ENCODE measurements at regions not wholly inside any gene's neighbourhood (a gene's known extent, or its start where the extent isn't known, plus 50 kb on each side); places are given as distances from the start of the nearest gene placed in this dataset.

DNA sequence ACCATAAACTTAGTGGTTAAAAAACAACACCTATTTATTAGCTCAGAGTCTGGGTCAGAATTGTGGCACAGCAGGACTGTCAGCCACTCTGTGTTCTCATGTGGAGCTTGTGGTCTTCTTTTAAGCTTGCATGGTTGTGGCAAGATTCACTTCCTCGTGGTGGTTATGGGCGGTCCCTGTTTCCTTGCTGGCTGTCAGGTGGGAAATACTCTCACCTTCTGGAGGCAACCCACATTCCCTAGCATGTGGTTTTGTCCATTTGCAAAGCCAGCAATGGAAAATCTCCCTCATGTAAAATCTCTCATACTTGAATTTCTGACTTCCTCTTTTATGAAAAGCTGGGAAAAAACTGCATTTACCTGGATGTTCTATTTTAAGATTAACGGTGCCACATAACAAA lies 229.8 kb downstream of the ALX1 start:
- no peak for DNase-seq

DNA sequence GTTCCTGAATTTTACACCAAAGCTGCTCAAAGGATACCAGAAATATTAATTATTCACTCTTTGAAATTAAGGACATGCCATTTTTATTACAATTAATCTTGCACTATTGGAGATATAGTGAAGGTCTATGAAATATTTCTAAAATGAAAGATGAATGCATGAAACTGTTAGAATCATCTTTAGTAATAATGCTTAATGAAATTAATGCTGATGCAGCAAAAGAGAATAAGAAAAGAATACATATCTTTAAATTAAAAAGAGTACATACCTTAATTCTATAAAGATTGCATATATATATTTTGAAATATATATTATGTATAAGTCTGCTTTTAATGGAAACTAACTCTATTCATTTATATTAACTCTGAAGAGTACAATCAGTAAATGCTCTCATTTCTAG lies 236.0 kb downstream of the ALX1 start:
- DNase-seq: no peak

DNA sequence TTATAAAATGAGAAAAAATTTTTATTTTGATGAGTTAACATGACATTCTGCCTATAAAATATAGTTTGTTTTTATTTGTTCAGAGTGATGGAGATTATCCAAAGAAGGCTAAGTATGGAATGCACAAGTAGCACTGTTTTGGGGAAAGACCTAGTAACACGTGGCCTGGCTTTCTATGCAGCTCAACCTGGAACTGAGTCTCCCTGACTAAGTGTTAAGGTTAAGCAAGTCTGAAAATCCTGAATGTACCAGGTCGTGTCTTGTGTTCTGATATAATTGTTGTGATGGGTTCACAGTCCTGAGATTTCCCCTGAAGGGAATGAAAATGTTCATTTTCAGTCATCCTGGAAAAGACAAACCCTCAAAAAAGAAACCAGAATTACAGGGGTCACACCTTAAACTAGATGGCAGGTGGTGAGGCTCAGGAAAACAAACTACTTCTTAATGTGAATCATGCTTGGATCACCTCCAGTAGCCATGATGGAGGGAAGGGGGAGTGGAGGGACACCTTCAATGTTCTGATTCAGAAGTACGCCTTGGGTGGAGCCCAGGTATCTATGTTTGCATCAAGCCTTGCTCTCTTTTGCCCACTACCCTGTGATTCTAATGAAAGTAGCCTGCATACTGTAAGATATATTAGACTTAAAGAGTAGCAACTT lies 236.8 kb downstream of the ALX1 start:
- DNase-seq: no peak

DNA sequence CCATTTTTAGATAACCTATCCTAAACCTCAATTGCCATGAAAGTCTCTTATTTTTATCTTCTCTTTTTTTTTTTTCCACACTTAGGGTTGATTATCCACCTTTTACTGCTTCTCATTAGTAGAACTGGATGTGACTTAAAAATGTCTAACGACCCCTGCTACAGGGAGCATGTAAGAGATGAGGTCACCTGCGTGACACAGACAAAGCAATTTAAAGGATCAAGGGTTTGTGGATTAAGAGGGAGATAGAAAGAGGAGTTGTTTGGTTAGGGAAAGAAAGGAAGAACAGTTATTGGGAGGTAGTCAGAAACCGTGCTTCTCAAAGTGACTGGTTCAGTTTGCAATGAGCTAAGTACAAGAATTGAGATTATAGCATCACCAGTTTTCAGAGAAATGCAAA lies 239.1 kb downstream of the ALX1 start:
- DNase-seq: no peak

DNA sequence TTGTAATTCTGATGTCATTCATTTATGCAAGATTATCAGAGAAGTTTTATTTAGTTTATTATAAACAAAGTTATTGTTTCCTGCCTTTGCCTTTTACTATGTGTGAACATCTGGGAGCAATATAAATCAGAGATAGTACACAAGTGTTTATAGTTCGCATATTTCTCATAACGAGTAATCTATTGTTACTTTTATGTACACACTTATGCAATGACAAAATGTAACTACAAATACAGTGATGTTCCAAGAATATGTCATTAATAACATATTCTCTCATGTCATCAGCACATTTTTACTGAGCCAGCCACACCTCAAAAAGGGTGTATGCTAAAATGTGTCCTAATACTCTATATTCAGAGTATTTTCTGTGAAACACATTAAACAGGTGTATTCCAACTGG lies 243.2 kb downstream of the ALX1 start:
- no peak for DNase-seq

DNA sequence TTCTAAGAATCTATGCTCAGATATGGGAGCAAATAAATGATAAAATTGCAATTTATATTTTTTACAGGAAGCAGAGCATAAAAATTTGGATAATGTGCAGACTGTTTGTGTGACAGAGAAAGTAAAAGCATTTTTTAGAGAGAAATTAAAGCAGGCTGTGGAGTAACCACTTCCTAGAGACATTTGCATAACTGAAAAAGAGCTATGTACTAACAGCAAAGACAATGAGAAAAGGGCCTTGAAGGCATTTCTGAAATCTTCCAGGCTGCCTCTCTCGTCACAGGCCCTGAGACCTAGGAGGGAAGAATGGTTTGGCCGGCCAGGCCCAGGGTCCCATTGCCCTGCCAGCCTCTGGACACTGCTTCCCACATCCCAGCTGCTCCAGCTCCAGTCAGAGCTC lies 247.2 kb downstream of the ALX1 start:
- no peak for DNase-seq

DNA sequence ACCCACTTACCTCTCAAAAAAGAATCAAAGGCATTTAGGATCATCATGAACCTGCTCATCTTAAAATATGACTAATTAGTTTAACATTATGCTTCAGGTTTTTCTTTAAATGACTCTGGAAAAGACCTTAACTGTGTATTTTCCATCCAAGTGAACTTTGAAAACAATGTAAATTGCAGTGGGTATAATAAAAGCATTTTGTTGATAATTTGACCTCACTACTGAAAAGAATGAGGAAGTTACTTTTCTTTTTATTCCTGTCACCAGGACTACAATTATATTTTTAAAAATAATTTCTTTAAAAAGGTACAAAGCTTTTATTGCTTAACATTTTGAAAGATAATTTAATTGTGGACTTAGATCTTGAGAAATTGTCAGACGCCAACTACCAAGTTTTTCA lies 249.9 kb downstream of the ALX1 start:
- DNase-seq: no peak

DNA sequence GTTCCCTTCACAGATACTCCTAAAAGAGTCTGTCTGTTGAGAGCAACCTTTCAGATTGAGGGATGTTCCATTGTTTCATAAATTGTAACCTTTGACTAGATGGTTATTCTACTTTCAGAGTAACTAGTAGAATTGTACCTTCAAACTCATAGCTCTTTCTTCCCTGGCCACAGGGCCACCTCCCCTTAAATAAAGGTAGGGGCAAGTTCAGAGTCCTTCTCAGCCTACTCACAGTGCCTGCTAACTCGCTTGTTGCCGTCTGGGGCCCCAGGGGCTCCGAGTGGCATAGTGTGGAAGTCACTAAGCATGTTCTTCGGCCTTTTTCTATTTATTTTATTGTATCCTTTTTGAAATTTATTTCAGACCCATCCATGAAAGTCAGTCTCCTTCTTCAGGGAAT lies 250.4 kb downstream of the ALX1 start:
- DNase-seq: no peak

DNA sequence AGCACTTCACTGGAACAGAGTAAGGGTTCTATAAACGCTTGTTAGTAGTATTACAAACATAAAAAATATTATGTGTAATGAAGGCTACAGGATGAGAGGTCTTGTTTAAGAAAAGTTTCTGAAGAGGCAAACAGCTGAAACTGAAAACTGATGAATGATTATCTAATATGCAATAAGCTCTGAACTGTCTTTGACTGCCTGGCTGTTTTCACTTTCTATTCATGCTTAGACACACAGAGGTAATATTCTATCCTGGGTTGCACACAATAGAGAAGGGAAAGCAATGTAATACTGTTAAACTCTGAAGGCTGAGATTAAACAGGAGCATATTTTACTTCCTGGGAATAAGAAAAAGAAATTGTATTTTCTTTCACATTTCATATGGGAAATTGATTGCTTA lies 251.3 kb downstream of the ALX1 start:
- DNase-seq: no peak

DNA sequence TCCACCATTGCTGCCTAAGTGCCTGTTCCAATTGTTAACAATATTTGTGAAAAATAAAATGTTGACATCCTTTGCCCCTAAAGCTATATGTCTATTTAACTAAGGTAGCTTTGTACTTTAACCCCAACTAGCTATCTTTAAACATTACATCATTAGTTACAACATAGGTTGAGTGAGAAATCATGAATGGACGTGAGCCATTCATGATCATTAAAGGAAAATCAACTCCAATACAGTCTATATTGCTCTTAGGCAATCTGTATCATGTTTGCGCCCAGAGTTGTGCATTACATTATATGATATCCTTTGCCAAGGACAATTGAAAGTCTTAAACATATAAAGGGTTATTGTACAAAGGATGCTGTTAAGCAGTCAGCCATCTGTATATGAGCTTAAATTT lies 269.6 kb downstream of the ALX1 start:
- DNase-seq: no peak

DNA sequence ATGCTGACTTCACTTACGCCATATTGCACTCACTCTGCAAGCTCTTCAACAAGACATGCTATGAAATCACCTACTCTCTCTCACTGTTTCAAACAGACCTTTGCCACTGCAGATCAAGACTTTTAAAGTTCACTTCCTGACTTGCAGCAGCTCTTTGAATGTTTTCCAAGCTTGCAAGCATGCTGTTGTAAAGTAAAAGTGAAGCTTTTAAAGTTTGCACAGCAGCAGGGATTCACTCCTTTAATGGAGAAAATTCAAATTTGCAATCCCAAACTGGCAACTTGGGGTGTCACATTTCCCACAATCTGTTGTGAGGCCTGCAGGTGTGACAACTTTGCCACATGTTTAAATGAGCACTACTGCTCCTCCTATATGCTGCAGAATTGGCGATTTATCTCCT lies 270.9 kb downstream of the ALX1 start:
- DNase-seq: no peak

DNA sequence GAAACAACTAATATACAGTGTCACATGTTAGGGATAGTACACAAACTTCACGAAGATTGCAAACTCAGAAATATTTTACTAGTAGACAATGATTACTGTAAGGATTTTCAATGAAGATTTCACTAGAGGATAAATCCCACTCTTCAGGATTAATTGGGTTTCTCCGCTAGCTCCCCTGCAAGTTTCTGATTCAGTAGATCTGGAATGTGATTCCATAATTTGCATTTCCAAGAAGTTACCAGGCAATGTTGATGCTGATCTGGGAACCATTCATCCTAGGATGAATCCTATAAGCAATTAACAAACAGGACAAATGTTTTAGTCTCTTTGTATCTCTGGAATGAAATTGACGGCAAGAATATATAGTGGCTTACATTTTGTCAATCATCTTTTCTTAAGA lies 272.4 kb downstream of the ALX1 start:
- DNase-seq: no peak

DNA sequence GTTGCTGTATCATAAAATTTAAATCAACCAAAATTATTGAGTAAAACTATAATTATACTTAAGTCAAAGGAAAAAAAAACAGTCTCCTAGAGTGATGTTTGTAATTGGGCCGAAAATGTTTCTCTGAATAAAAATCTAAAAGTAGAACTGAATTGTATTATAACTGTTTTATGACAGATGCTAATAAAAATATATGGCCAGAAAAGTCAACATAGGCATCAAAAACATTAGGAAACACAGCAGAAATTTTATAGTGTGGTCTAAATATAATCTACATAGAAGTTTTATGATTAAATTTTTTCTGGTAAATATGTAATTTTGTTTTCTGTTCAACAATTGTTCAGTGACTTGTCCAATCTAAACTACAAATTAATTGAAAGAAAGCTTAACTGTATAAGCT lies 277.8 kb downstream of the ALX1 start:
- no peak for DNase-seq

DNA sequence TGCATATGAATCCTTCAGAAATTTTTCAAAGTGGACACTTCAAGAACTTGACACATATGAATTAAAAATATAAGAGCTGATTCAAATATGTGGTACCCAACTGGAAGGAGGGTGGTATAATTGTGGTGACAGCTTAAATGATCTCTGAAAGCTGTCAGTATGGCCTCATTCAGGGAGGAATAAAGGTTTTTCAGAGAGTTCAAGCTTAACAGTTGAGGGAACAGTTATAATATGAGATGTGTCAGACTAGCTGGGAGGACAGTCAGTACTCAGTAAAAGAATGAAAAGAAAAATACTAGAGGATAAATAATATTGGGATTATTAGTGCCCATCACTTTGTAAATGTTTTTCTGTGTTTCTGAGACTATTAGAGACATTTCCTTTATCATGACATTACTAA lies 277.5 kb downstream of the RASSF9 start:
- no peak for DNase-seq

DNA sequence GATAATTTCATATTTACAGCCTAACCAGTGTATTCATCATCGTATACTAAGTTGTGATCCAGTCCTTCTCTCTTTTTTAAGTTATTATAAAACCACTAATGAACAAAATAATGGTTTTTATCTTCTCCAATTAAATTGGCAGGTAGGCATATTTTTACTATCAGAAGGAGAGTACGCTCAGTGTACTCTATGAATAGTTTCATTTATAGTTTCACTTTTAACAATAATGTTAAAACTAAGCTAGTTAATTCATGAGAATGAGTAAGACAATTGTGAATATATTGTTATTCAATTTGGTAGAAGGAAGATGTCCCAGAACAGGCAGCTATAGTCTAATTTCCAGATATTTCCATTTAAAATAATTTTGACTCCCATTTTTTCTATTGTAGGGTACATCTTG lies 277.1 kb downstream of the RASSF9 start:
- DNase-seq: no peak

DNA sequence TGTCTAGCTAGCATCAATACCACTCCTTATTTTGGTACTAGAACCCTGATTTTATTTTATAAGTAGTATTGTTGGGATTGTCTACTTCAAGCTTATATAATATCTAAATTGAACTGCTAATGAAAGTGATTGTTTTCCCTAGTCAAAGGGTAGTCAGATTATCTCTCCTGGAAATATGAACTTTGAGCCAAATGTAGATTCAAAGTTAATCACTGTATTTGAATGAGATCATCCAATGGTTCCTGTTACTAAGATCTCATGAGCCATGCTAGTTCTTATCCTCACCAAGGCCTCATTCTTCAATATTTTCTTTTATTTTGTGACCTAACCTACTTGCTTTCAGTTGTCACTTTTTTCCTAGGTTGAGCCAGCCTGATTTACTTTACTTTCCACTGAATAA lies 276.7 kb downstream of the RASSF9 start:
- DNase-seq: no peak

DNA sequence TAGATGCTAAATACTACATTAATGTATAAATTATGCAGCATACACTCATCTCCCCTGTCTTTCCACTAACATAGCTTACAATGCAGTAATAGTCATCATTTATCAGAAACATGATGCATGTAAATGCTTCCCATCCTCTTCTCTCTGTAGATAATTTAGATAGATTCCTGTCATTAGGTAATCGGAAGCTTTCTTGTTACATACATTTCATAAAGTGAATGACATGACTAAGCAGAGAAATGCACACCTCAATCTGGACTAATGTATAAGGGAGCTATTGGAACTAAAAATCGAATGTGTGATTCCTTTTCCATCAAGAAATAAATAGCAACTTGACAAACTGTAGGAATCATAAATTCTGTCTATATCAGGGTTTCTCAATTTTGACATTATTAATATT lies 273.4 kb downstream of the RASSF9 start:
- no peak for DNase-seq

DNA sequence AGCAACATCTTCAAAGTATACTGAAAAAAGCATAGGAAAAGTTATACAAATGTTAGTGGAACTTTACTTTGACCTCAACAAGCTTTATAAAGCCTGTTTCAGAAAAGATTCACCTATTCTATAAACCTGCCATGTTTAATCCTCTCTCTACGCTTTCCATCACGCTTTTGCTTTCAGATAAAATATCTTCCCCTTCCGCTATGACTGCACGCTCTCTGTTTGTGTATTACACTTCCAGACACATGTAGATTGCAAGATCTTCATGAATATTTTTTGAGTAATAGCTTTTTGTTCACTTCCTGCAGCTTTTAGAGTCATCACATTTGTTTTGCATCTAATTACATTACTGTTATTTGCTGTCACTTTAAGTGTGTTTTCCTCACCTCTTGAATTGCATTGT lies 271.4 kb downstream of the RASSF9 start:
- DNase-seq: no peak

DNA sequence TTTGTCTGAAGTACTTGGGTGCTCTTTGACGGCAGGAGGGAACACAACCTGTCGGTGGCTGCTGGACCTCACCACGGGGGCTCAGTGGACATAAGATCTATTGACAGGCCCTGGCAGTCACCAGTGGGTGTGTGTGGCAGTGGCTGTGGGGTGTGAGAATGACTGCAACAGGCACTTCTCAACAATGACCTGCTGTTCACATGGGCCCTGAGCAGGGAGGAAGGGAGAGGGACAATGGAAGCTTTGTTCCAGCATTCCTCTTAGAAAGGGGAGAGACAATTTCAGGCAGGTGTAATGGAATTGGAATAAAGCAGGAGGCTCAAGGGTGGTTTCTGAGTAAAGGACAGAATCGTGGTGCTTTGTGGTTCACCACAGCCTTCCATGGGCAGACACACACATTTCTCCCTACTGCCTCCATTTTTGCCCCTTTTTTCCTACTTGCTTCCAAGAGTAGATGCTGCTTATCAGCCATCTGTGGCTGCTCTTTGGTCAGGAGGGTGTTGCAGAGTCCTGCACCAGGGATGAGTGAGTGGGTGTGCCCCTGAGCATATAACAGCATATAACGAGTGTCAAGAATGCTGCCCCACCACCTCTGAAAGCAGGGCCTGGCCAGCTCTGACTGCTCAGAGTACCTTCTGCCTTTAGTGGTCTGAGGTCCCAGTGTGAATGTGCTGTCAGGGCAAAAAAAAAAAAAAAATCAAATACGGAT lies 267.7 kb downstream of the RASSF9 start:
- no peak for DNase-seq

DNA sequence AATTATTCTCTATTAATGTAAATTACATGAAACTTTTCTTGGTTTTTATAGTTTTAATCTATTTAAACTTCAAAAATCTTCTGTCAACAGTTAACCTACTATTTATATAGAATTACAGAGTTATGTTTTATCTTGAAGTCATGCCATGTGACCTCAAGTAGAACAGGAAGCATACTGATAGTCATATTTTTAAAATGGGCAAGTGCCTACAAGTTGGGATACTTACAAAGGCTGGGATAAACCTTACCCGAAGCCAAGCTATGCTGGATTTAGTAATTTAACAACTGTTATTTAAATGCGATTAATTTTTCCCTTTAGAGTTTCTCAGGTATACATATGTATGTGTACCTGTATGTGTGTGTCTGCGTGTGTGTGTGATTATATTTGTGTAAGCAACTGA lies 266.9 kb downstream of the RASSF9 start:
- DNase-seq: no peak

DNA sequence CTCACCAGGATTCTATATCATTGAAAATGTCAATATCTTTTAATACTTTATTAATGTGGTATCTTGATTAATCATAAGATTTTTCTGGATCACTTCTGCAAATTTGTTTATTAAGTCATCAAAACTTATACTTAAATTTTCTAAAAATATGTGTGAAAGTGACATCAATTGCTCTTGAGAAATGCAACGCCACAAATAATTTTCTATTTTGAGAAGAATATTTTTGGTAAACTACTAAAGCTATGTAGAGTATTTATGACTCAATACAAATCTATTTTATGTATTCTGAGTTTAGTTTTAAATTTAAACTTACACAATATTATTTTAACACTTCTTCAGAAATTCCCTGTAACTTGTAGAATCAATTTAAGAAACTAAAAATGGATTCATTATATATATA lies 263.3 kb downstream of the RASSF9 start:
- DNase-seq: no peak

DNA sequence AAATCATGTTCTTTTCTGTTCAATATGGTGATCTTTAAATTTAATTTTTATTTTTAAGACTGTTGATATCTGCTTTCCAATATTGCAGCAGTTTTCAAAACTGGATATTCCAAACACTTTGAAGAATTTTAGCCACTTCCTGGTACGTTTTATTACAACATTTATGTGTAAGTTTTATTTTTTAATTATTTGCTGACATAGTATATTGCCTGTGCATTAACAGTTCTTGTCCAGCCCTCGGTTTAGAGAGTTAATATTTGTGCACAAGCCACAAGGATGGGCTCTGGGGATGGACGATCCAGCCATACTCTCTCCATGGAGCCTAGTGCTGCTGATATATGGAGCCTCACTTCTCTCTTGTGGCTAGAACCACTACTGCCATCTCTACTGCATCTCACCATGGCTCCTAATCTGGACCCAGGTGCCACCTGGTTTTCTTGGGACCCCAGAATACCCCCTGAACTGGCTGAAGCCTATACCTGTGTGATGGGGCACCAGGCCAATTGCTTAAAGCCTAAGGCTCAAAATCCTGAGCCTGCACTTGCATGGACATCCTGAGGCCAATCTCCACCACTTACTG lies 262.5 kb downstream of the RASSF9 start:
- DNase-seq: no peak

DNA sequence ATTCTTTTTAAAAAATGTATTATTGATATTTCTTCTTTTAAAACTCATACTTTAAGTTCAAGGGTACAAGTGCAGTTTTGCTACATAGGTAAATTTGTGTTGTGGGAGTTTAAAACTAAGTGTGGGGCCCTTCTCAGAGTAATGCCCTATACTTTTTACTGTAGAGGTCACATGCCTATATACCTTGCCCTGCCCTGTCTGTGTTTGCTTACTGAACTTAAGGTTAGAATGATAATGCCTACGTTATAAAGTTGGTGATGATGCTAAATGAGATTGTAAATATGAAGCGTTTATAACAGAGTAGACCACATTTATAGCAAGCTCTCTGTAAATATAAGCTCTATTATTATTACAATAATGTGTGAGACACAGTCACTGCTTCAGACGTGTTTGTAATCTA lies 261.9 kb downstream of the RASSF9 start:
- no peak for DNase-seq
